HEK293 (cell line): ENCODE measurements at regions not wholly inside any gene's neighbourhood (a gene's known extent, or its start where the extent isn't known, plus 50 kb on each side); places are given as distances from the start of the nearest gene placed in this dataset.

Experiments used
- BCL6B ChIP-seq: fragments of 450-650 bp; formaldehyde crosslinking; IDR thresholded peaks from 2 replicates; pipeline ENCODE4 v1.5.1; 2017; ENCODE audit warnings: missing biosample characterization, missing genetic modification characterization
- CTCF ChIP-seq: fragments of 450-650 bp; formaldehyde crosslinking; IDR thresholded peaks from 2 replicates; pipeline ENCODE4 v1.5.1; 2016; ENCODE audit warnings: missing biosample characterization, missing genetic modification characterization
- PRDM10 ChIP-seq: fragments of 450-650 bp; formaldehyde crosslinking; IDR thresholded peaks from 2 replicates; pipeline ENCODE4 v1.5.1; 2016; ENCODE audit warnings: missing biosample characterization, missing genetic modification characterization
- REST ChIP-seq: fragments of 450-650 bp; formaldehyde crosslinking; IDR thresholded peaks from 2 replicates; pipeline ENCODE4 v1.5.1; 2016; ENCODE audit warnings: missing biosample characterization, missing genetic modification characterization
- ZNF580 ChIP-seq: fragments of 450-650 bp; formaldehyde crosslinking; IDR thresholded peaks from 2 replicates; pipeline ENCODE4 v1.5.1; 2016; ENCODE audit warnings: missing biosample characterization, missing genetic modification characterization
- ZSCAN5A ChIP-seq: fragments of 450-650 bp; formaldehyde crosslinking; IDR thresholded peaks from 2 replicates; pipeline ENCODE4 v1.5.1; 2016; ENCODE audit warnings: missing biosample characterization, missing genetic modification characterization

- TF ChIP-seq CTCF (tag by site-specific recombination) = no peak
- TF ChIP-seq PRDM10 = no peak
- no peak for TF ChIP-seq REST
- no peak for TF ChIP-seq BCL6B (tag by site-specific recombination)
- TF ChIP-seq ZSCAN5A (tag by site-specific recombination) = no peak
- no peak for TF ChIP-seq ZNF580 (tag by site-specific recombination)
These were observed 299.8 kb downstream of the KLF6 start for GRCh38 chr10:3485057-3485686.
